A673 (cell line): ENCODE measurements at regions not wholly inside any gene's neighbourhood (a gene's known extent, or its start where the extent isn't known, plus 50 kb on each side); places are given as distances from the start of the nearest gene placed in this dataset.

Experiments
- BruUV-seq: library from RNA; stranded (reverse); fragments of 400-500 nt; replicated peaks from 2 replicates; lab custom pipeline; 2021; lab: Mats Ljungman, UMichigan
- CTCF ChIA-PET: fragments of 300-600 bp; sonication (Branson Sonifier 250); formaldehyde crosslinking; loops from one replicate; lab custom pipeline; 2022; ENCODE audit warnings: antibody characterized with exemption; lab: Charles Lee
- POLR2A ChIA-PET: fragments of 300-600 bp; sonication (Branson Sonifier 250); formaldehyde crosslinking; loops from one replicate; lab custom pipeline; 2022; ENCODE audit warnings: antibody characterized with exemption; ENCODE audit not compliant: low non-redundant PET; lab: Charles Lee
- DNase-seq: peaks from one replicate; pipeline ENCODE4 v3.0.0-alpha.2; 2015; ENCODE audit warnings: low spot score
- H3K27ac ChIP-seq: fragments of 200-600 bp; sonication (generic); 2 replicates; pipeline ENCODE4 v1.5.1; 2016; ENCODE audit warnings: mixed run types, low read depth, mild to moderate bottlenecking, mixed read lengths, antibody characterized with exemption, low read length; ENCODE audit not compliant: poor library complexity, severe bottlenecking
- H3K27me3 ChIP-seq: fragments of 200-600 bp; sonication (generic); replicated peaks from 2 replicates; pipeline ENCODE4 v1.6.1; 2017; ENCODE audit warnings: mixed run types, low read depth, mild to moderate bottlenecking, mixed read lengths, antibody characterized with exemption, low read length; ENCODE audit not compliant: insufficient read depth, poor library complexity
- H3K36me3 ChIP-seq: fragments of 200-600 bp; sonication (generic); 2 replicates; pipeline ENCODE4 v1.6.1; 2016; ENCODE audit warnings: mixed run types, mild to moderate bottlenecking, mixed read lengths, antibody characterized with exemption, low read length; ENCODE audit not compliant: insufficient read depth, poor library complexity, severe bottlenecking
- H3K4me1 ChIP-seq: fragments of 200-600 bp; sonication (generic); 2 replicates; pipeline ENCODE4 v1.6.1; 2017; ENCODE audit warnings: mixed run types, mild to moderate bottlenecking, mixed read lengths, antibody characterized with exemption, low read length; ENCODE audit not compliant: insufficient read depth, poor library complexity, severe bottlenecking
- H3K4me3 ChIP-seq: fragments of 200-600 bp; sonication (generic); 2 replicates; pipeline ENCODE4 v1.5.1; 2016; ENCODE audit warnings: low read depth, mixed run types, mild to moderate bottlenecking, mixed read lengths, low read length; ENCODE audit not compliant: poor library complexity, severe bottlenecking
- H3K9me3 ChIP-seq: fragments of 200-600 bp; sonication (generic); 2 replicates; pipeline ENCODE4 v1.6.1; 2016; ENCODE audit warnings: mixed run types, low read depth, mild to moderate bottlenecking, mixed read lengths, antibody characterized with exemption, low read length; ENCODE audit not compliant: poor library complexity, severe bottlenecking
- CTCF ChIP-seq: fragments of 300-800, 200-600 bp; sonication (generic); conservative IDR thresholded peaks from 2 replicates; pipeline ENCODE4 v1.5.1; 2017; ENCODE audit warnings: low read depth, mild to moderate bottlenecking, antibody characterized with exemption, low read length, moderate library complexity, mixed read lengths
- EZH2 ChIP-seq: fragments of 200-600 bp; sonication (generic); IDR thresholded peaks from 2 replicates; pipeline ENCODE4 v1.6.1; 2017; ENCODE audit warnings: borderline replicate concordance, low read depth, mild to moderate bottlenecking, mixed read lengths, antibody characterized with exemption, low read length; ENCODE audit not compliant: poor library complexity, severe bottlenecking
- intact Hi-C: fragments of 100-400 bp; cut with micrococcal nuclease; formaldehyde crosslinking; loops from one replicate; pipeline ENCODE4 v1.10.0; 2022; ENCODE audit not compliant: unreplicated experiment

DNA sequence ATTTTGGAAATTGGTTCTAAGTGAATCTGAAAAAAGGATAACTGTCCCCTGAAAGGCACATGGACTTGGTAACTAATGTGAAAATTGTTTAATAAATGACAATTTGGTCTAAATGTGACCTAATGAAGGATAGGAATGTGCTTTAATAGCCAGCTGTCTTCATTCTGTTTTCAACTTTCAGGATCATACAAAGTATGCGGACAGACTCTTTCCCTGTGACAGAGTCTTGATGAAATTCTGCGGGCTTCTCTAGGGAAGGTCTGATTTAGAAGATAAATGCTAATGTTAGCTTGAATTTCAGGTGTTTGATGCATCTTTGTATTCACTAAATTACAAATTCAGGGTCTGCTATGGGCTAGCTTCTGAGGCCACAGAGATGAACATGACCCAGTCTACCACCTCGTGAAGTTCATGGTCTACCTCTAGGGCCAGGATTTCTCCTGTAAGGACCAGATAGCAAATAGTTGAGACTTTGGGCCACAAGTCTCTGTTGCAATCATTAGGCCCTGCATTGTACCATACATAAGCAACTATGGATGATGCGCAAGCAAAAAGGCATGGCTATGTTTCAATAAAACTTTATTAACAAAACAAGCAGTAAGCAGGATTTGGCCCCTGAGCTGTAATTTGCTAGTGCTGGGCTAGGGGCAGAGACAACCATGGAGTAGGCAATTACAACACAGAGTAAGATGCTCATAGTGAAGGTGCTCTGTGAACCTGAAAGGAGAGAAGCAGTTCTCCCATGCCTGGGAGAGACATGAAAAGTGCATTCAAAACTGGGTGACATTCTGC lies 368.6 kb downstream of the INHBA start:
- no peaks in the 10 kb centered on the region for H3K9me3 ChIP-seq
- no peaks in the 10 kb centered on the region for H3K27me3 ChIP-seq
- ChIA-PET CTCF (no interaction called here), POLR2A (no interaction called here)
- no peak for DNase-seq
- intact Hi-C loops = no loop called here
- no peak for TF ChIP-seq EZH2
- TF ChIP-seq CTCF = no peak
- no peak overlapping the region for H3K4me3 ChIP-seq
- BruUV-seq = no TSS peak
- H3K27ac ChIP-seq = no peak overlapping the region
- H3K36me3 ChIP-seq = no peaks in the 10 kb centered on the region
- H3K4me1 ChIP-seq = no peaks in the 10 kb centered on the region

- DNase-seq = peak; percentile 63
- Histone ChIP-seq H3K27me3 (no peaks in the 10 kb centered on the region), H3K9me3 (no peaks in the 10 kb centered on the region), H3K4me1 (no peaks in the 10 kb centered on the region), H3K4me3 (no peak overlapping the region), H3K36me3 (no peaks in the 10 kb centered on the region), H3K27ac (no peak overlapping the region)
- ChIA-PET POLR2A (no interaction called here), CTCF (no interaction called here)
- TF ChIP-seq CTCF (no peak), EZH2 (no peak)
- intact Hi-C loops = no loop called here
- no TSS peak for BruUV-seq
These were observed 369.4 kb downstream of the INHBA start for GRCh38 chr7:41333511-41333910.

- Histone ChIP-seq H3K36me3 (no peaks in the 10 kb centered on the region), H3K4me3 (no peak overlapping the region), H3K27me3 (no peaks in the 10 kb centered on the region), H3K4me1 (no peaks in the 10 kb centered on the region), H3K9me3 (no peaks in the 10 kb centered on the region), H3K27ac (no peak overlapping the region)
- POLR2A ChIA-PET = no interaction called here
- TF ChIP-seq EZH2 (no peak), CTCF (no peak)
- no TSS peak for BruUV-seq
- CTCF ChIA-PET = no interaction called here
- DNase-seq = no peak
- intact Hi-C loops = no loop called here
These were observed 371.7 kb downstream of the INHBA start for GRCh38 chr7:41331194-41331593.
